CMK (cell line): ENCODE measurements at regions not wholly inside any gene's neighbourhood (a gene's known extent, or its start where the extent isn't known, plus 50 kb on each side); places are given as distances from the start of the nearest gene placed in this dataset.

Source experiments
- DNase-seq: peaks from one replicate; pipeline ENCODE4 v3.0.0-alpha.2; 2010; ENCODE audit warnings: low read depth

GRCh38 chr10:110436554-110437350 lies 61.0 kb upstream of the DUSP5 start:
- no peak for DNase-seq

GRCh38 chr10:110437351-110437605 lies 60.4 kb upstream of the DUSP5 start:
- no peak for DNase-seq

- no peak for DNase-seq
These were observed 59.9 kb upstream of the DUSP5 start for GRCh38 chr10:110437761-110438341.

- DNase-seq: no peak
These were observed 55.0 kb upstream of the DUSP5 start for GRCh38 chr10:110442746-110443145.

GRCh38 chr10:110443239-110444003 lies 54.3 kb upstream of the DUSP5 start:
- DNase-seq: no peak

- no peak for DNase-seq
These were observed 53.7 kb upstream of the DUSP5 start for GRCh38 chr10:110444004-110444337.

GRCh38 chr10:110445871-110446270 lies 51.8 kb upstream of the DUSP5 start:
- DNase-seq: no peak

GRCh38 chr10:110446277-110446676 lies 51.4 kb upstream of the DUSP5 start:
- no peak for DNase-seq

- peak; percentile 54 for DNase-seq
These were observed 50.6 kb upstream of the DUSP5 start for GRCh38 chr10:110446954-110447608.

GRCh38 chr10:110447886-110448285 lies 49.8 kb upstream of the DUSP5 start:
- DNase-seq: no peak
